Activated CD4-positive, alpha-beta T cell treated with anti-CD3 and anti-CD28 coated beads, Interleukin-2, amount 50 U/mL, for 48 hours (primary cell): ENCODE measurements at regions not wholly inside any gene's neighbourhood (a gene's known extent, or its start where the extent isn't known, plus 50 kb on each side); places are given as distances from the start of the nearest gene placed in this dataset.

Source experiments
- DNase-seq, 2 experiments: peaks; one replicate each; pipeline ENCODE4 v3.0.0-alpha.2; 2020

DNA sequence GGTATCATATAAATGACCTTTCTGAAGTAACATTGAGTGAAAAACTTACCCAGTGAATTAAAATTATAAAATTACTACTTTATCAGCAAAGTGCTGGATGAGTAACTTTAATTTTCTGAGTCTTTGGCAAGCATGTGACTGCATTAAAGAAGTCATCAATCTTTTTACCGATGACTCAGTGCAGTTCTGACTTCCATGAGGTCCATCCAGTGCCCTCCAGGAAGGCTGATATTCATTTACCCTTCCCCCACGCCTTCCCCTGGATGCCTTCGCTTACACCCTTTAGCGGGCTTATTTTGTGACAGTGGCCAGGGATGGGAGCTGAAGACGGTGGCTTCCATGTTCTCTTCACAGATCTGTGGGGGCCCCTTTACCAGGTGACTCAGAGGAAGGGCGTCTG lies 572.9 kb upstream of the PFKP start:
- no peak for DNase-seq

DNA sequence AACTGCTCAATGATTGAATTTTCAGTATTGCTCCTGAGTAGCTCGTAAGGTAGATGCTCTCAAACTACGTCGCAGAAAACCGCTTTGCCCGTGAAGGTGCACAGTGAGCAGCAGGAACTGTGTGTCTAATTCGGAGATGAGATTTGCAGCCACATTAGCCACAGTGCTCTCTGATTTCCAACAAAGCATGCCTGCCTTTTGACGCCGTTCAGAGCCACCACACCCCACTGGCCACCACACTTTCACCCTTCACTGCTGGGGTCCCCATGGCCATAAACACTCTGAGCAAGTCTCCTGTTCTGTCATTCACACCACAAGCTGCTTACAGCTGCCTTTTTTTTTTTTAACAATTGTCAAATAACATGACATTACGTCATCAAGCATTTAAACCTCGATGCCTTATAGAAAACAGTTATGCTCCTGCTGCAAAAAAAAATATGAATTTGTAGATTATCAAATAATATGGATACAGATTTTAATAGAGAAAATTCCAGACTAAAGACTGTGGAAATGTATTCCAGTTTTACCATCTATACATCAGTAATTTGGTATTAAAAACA lies 578.8 kb upstream of the PFKP start:
- DNase-seq: no peak

DNA sequence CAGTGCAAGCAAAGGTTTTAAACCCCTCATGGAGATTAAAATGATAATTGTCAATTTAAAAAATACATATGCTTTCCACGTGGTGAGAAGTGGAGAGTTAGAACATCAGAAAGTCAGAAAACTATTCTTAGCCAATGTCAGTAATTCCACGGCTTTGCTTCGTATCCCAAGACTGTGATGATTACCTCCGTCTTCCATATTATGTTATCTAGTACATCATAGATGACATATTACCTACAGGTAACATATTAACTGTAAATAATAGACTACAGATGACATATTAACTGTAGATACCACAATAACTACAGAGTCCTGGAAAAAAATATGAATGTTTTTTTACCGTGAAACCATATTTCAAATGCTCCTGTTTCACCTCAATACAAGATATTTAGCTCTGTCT lies 579.4 kb upstream of the PFKP start:
- no peak for DNase-seq

- DNase-seq: no peak
These were observed 588.7 kb upstream of the PFKP start for GRCh38 chr10:2478656-2479055.

DNA sequence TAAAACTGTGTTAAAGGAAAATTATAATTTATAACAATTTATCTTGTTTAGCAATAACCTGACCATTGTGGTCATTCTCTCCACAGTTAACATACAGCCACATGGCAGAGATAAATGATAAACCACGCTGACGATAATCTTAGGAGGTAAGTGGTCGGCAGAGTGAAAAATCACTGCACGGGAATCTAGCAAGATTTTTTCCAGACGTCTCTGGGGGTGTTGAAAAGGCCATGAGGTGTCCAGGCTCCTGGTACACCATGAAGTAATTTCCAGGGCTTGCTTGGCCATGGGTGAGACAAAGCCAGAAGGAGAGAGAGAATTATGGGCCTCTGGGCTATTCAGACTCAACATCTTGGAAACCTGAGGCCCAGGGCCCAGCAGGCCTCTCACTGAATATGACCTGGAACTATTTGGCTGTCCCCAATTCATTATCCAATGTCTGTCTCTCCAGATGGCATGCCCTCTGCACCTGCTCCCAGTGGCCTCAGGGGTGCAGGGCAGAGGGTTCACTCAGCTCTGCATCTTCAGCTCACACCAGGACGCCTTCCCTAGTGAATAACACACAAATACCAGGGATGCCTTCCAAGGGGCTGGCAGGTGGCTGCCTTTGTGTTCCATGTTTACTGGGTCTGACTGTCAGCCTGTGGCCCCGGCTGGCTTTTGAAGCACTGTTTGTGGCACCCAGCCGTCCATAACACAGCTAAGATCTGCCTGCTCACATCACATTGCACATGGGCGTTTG lies 590.4 kb upstream of the PFKP start:
- no peak for DNase-seq

GRCh38 chr10:2476218-2476811 lies 591.0 kb upstream of the PFKP start:
- DNase-seq: no peak

- DNase-seq: no peak
These were observed 591.6 kb upstream of the PFKP start for GRCh38 chr10:2475711-2476217.

DNA sequence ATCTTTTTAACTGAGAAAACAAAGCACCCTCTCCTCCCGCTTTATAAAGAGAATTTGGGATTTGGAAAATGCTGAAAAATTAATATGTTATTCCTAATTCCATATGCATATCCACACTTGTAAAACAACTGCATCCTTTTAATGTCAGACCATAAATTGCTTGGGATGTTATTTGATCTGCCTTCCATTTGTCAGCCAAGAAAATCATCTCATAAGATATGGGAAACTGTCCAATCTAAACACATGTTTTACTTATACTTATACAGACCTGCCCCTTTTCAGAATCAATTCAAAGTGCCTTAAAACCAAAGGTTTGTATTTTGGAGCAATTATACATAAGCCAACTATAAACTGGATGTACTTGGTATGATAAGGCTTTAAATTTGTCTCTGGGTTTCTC lies 595.5 kb upstream of the PFKP start:
- DNase-seq: no peak

DNA sequence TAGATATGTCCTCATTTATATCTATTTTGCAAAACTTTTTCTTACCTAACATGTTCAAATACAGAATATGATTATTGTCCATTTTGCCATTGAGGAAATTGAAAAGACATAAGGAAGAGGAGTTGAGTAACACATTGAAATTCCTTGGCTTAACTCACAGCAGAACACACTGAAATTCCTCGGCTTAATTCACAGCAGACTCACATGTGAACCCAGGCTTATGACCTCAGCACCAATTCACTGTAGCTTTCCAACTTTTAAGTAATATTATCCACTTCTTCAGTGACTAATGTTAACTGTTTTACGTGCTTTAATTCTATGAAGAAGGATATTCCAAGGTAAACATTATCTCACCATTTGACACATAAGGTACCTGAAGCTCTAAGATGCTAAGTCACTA lies 597.5 kb upstream of the PFKP start:
- no peak for DNase-seq

DNA sequence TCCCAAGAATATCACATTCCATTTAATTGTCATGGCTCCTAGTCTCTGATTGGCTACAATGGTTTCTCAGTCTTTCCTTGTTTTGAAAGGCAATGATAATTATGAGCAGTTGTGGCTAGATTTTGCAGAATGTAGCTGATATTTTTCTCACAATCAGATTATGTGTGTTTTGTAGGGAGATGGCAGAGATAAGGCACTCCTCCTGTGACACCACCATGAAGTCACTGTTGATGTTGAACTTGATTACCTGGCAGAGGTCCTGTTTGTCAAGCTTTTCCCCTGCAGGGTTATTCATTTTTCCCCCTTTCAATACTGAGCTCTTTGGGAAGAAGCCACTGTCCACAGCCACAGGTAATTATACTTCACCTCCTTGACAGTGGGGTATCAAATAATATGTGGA lies 602.9 kb upstream of the PFKP start:
- DNase-seq: no peak

DNA sequence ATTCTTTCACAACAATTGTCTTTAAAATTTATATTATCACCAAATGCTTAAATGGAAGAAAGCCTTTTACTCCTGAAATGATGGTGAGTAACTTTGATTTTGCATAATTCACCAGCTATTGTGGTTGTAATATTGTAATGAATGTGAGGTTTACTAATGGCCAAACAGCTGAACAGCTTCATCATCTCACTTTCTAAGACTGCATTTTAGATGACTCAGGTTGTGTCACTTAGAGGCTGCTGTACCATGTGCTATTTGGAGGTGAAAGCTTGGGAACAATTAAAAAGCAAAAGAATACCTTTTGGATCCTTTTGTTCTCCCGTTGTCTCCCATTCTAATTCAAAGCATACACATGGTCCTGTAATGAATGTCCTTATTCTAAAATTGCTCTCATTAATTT lies 604.0 kb upstream of the PFKP start:
- DNase-seq: no peak

DNA sequence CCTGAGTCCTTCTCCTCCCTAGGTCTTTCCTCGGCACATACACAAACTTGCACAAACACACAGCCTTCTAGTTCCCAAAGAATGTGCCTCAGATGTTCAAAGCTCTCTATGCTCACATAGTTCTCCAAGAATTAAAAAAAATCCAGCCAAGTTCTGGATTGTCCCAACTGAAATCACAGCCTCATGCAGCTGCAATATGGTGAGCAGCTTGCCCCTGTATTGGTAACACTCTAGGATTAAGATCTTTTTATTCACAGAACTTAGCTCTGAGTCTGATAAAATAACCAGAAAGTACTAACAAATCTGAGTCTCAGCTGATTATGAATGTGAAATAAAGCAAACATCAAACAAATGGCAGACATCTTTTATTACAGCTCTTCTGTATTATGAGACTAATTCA lies 604.8 kb upstream of the PFKP start:
- no peak for DNase-seq

DNA sequence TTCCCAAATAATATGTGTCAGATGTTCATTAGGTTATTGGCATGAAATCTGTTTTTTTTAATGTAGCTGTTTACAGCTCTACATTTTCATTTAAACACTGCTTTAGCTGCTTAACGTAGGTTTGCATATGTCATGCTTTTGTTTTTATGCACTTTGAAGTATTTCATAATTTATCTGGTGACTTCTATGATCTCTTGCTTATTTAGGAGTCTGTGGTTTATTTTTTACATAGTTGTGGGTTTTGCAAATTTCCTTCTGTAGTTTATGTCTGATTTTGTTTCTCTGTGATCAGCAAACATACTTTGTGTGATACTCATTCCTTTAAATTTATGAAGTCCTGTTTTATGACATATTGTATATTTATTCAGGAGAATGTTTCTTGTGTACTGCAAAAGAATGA lies 606.5 kb upstream of the PFKP start:
- DNase-seq: no peak

DNA sequence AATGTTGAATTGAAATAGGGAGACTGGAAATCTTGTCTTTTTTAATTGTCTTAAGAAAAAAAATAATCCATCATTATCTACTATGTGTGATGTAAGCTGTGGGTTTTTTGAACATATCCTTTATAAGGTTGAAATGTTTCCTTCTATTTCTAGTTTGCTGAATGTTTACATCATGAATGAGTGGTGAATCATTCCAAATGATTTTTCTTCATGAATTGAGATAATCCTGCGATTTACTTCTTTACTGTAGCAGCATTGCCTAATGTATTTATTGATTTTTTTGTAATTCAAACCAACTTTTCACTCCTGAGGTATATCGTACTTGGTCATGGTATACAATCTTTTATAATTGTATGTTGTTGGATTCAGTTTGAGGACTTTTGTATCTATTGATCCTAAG lies 607.6 kb upstream of the PFKP start:
- no peak for DNase-seq

- no peak for DNase-seq
These were observed 610.5 kb upstream of the PFKP start for GRCh38 chr10:2456834-2457233.

DNA sequence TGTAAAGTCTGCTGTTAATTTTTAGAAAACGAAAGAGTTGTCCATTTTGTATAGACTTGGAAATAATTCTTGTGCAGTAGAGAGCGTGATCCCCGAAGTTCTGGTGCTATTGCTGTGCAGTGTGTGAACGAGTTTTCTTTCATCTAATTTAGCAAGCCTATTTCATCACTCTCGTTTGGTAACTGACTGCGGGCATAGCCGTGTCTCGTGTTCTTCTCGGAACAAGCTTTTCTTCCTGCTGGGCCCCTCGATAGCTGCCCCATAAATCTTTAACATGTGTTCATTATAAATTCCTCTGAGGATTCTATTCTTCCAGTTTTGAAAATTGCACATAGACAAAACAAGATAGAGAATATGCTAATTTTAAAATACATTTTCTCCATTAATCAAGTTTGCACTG lies 622.0 kb upstream of the PFKP start:
- no peak for DNase-seq

- DNase-seq: no peak
These were observed 627.4 kb upstream of the PFKP start for GRCh38 chr10:2439983-2440382.

DNA sequence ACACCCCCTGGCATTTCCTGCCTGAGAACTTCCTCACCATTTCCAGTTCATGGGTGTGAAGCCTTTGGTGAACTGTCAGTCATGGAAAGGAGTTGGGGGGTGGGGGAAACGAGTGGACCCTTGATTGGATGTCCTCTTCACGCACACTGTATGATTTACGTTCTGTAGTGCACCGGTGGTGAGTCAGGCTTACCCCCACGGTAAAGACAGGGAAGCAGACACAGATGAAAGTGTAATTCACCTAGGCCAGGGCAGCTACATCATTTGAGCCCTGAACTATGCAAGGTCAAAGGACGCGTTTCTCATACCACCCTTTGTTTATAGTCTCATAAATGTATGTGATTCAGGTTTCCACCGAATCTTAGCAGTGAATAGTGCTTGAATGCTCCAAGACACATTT lies 628.3 kb upstream of the PFKP start:
- DNase-seq: no peak

GRCh38 chr10:2438248-2438939 lies 629.0 kb upstream of the PFKP start:
- DNase-seq: no peak

- no peak for DNase-seq
These were observed 630.4 kb upstream of the PFKP start for GRCh38 chr10:2436933-2437332.

DNA sequence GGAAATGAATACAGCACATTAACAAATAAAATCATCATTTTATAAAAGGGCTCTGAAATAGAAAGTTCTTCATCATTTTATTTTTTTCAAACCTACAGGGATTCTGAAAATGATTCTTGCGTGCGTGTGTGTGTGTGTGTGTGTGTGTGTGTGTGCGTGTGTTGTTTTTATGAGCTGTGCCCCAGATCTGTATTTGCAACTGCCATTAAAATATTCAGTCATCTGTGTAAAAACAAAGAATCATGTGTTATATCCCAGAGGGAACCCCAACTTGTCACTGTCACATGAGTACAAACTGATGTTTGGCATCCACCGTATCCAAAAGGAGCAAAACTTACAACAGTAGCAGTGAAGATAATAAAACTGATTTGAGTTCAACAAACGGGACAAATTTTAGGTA lies 635.4 kb upstream of the PFKP start:
- DNase-seq: no peak

- no peak for DNase-seq
These were observed 639.9 kb upstream of the PFKP start for GRCh38 chr10:2427412-2427811.

GRCh38 chr10:2425320-2425719 lies 642.0 kb upstream of the PFKP start:
- DNase-seq: no peak

DNA sequence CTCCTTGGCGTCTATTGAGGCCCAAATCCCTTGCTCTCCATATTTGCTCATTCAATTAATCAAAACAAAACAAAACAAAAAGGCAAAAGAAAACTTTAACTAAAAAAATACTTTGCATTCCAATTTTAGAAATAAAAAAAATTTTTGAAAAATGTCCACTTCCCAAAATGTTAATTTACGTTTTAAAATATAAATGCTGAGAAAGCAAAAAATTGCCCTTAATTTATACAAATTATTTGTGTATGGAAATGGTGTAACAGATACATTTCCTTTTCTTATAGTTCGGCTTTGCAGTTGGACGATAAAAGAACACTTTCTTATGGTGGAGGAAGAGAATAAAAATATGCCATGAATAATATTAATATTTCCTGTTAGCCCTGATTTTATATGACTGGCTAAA lies 652.8 kb upstream of the PFKP start:
- DNase-seq: no peak
